ENCODE measurements at regions not wholly inside any gene's neighbourhood (a gene's known extent, or its start where the extent isn't known, plus 50 kb on each side); places are given as distances from the start of the nearest gene placed in this dataset.

- TF ChIP-seq, protein P1, sequence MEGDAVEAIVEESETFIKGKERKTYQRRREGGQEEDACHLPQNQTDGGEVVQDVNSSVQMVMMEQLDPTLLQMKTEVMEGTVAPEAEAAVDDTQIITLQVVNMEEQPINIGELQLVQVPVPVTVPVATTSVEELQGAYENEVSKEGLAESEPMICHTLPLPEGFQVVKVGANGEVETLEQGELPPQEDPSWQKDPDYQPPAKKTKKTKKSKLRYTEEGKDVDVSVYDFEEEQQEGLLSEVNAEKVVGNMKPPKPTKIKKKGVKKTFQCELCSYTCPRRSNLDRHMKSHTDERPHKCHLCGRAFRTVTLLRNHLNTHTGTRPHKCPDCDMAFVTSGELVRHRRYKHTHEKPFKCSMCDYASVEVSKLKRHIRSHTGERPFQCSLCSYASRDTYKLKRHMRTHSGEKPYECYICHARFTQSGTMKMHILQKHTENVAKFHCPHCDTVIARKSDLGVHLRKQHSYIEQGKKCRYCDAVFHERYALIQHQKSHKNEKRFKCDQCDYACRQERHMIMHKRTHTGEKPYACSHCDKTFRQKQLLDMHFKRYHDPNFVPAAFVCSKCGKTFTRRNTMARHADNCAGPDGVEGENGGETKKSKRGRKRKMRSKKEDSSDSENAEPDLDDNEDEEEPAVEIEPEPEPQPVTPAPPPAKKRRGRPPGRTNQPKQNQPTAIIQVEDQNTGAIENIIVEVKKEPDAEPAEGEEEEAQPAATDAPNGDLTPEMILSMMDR (IDR thresholded peaks at IDR 0.05; ENCODE audit: low read depth, low read length, missing control alignments) = no peak
- H3K4me3 ChIP-seq (replicated peaks; ENCODE audit: low read depth, low read length) = no peak overlapping the region
- no peak for DNase-seq (ENCODE audit: extremely low read depth, low read depth)
Measured at GRCh38 chr6:147022041-147022440, 182.2 kb upstream of the STXBP5 start.

- TF ChIP-seq, protein P1 (IDR thresholded peaks at IDR 0.05; ENCODE audit: low read depth, low read length, missing control alignments) = no peak
- no peak overlapping the region for H3K4me3 ChIP-seq (replicated peaks; ENCODE audit: low read depth, low read length)
- DNase-seq (ENCODE audit: extremely low read depth, low read depth) = no peak
Measured at GRCh38 chr6:147023148-147023547, 181.1 kb upstream of the STXBP5 start.

DNA sequence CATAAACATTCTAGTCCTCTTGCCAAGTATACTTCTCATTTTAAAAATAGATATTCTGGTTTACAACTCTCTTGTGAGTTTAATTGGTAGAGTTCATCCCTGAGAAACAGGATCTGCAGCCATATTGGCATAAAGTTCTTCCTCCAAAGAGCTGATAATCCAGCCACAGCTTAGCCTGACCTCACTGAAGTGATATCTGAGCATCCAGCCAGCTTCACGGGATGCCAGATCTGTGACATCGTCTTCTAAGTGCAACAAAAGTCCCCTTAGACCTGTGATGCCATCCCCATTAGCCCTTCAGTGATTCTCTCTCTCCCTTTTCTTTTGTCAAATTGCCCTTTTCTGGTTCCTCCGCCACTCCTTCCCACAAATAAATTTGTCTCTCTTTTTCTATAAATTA is 180.6 kb upstream of the STXBP5 start:
- TF ChIP-seq, protein P1 (IDR thresholded peaks at IDR 0.05; ENCODE audit: low read depth, low read length, missing control alignments) = no peak
- H3K4me3 ChIP-seq (replicated peaks; ENCODE audit: low read depth, low read length) = no peak overlapping the region
- no peak for DNase-seq (ENCODE audit: extremely low read depth, low read depth)

DNA sequence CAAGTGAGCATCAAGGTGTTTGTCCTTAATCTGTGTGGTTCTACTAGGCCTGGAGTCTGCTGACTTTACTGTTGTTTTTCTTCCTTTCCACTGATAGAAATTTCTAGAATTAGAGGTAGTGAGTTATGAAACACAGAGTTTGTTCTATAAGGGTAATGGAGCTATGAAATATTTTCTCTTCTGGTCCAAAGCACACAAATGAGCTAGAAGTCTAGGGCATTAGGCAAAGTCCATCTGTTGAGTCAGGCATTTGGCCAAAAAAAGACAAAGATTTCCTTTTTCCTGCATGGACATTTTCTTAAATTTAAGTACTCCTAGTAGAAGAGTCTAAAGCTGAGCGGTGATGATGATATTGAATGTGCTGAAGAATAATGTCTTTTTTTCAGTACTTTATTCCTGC is 174.3 kb upstream of the STXBP5 start:
- DNase-seq (ENCODE audit: extremely low read depth, low read depth) = no peak
- TF ChIP-seq, protein P1 (IDR thresholded peaks at IDR 0.05; ENCODE audit: low read depth, low read length, missing control alignments) = no peak

DNA sequence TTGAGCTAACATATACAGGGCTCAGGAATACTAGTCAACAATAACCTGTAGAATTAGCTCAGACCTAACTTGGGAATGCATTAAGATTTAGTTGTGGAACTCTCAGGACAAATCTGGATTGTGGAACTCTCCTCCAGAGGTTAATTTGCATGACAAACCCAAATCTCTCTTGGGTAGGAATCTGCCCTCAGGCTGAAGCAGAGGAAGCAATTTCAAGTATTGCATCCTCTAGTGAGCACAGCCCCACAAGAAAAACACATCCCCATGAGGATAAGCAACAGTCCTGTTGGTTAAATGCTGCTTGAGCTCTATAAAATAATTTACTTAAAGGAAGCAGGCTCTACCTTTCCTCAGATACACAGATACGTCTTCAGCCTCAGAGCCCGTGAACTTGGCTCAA is 170.9 kb upstream of the STXBP5 start:
- TF ChIP-seq, protein P1 (IDR thresholded peaks at IDR 0.05; ENCODE audit: low read depth, low read length, missing control alignments) = no peak
- no peak for DNase-seq (ENCODE audit: extremely low read depth, low read depth)

More for the DNA sequence above, 174.3 kb upstream of the STXBP5 start:
- no peak overlapping the region for H3K4me3 ChIP-seq (replicated peaks; ENCODE audit: low read depth, low read length)

DNA sequence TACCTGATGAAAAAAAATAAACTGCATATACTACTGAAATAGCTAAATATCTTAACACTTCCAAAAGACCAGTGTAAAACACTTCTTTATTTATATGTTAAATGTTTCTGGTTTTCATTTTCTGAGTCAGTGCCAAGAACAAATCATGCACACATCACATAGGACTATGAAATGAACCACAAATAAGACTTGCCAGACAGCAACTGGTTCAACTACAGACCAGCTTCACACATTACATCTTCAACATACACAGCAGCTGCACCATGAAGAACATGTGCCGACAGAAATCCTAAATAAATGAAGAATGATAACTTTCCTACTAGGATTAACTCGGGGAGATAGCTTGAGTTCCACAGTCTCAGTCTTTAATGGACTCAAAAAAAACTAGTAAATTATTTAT is 168.3 kb upstream of the STXBP5 start:
- TF ChIP-seq, protein P1 (IDR thresholded peaks at IDR 0.05; ENCODE audit: low read depth, low read length, missing control alignments) = no peak
- H3K4me3 ChIP-seq (replicated peaks; ENCODE audit: low read depth, low read length) = no peak overlapping the region
- no peak for DNase-seq (ENCODE audit: extremely low read depth, low read depth)

More for the DNA sequence above, 170.9 kb upstream of the STXBP5 start:
- H3K4me3 ChIP-seq (replicated peaks; ENCODE audit: low read depth, low read length) = no peak overlapping the region

- TF ChIP-seq, protein P1 (IDR thresholded peaks at IDR 0.05; ENCODE audit: low read depth, low read length, missing control alignments) = no peak
- DNase-seq (ENCODE audit: extremely low read depth, low read depth) = no peak
- no peak overlapping the region for H3K4me3 ChIP-seq (replicated peaks; ENCODE audit: low read depth, low read length)
Measured at GRCh38 chr6:147037881-147038280, 166.3 kb upstream of the STXBP5 start.
